CD14-positive monocyte (primary cell): ENCODE measurements at regions not wholly inside any gene's neighbourhood (a gene's known extent, or its start where the extent isn't known, plus 50 kb on each side); places are given as distances from the start of the nearest gene placed in this dataset.

Experiments used
- DNase-seq, 3 donors: peaks; one replicate each; pipeline ENCODE4 v3.0.0-alpha.2; 2011 to 2022
- H2AFZ ChIP-seq: 2 replicates; pipeline ENCODE4 v1.6.0; 2012; ENCODE audit warnings: mild to moderate bottlenecking, low read depth, low read length, inconsistent platforms; ENCODE audit not compliant: insufficient read depth, poor library complexity, severe bottlenecking
- H3K27ac ChIP-seq, 2 donors: 1 replicate in 1 of 2; 2 replicates in 1 of 2; pipeline ENCODE4 v1.5.1; 2012 to 2013; ENCODE audit warnings: low read length in 2 of 2, control low read depth in 1 of 2, inconsistent platforms in 1 of 2, low read depth in 1 of 2, mild to moderate bottlenecking in 1 of 2
- H3K27me3 ChIP-seq, 2 donors: one replicate each; pipeline versions ENCODE4 v1.6.0 to v1.6.1; 2011 to 2013; ENCODE audit warnings: low read length in 2 of 2; ENCODE audit not compliant: control insufficient read depth in 2 of 2, insufficient read depth in 2 of 2
- H3K36me3 ChIP-seq, 2 donors: replicated peaks in 1 of 2; 1 replicate in 1 of 2; 2 replicates in 1 of 2; pipeline versions ENCODE4 v1.5.1 to v1.6.1; 2012 to 2013; ENCODE audit warnings: low read length in 2 of 2, control low read depth in 1 of 2, inconsistent platforms in 1 of 2, mild to moderate bottlenecking in 1 of 2; ENCODE audit not compliant: insufficient read depth in 2 of 2, control insufficient read depth in 1 of 2
- H3K4me1 ChIP-seq, 2 donors: 1 replicate in 1 of 2; 2 replicates in 1 of 2; pipeline versions ENCODE4 v1.5.1 to v1.6.1; 2012 to 2013; ENCODE audit warnings: low read length in 2 of 2, control low read depth in 1 of 2, inconsistent platforms in 1 of 2, mild to moderate bottlenecking in 1 of 2, moderate library complexity in 1 of 2; ENCODE audit not compliant: insufficient read depth in 2 of 2, control insufficient read depth in 1 of 2
- H3K4me2 ChIP-seq: replicated peaks from 2 replicates; pipeline ENCODE3; 2012; ENCODE audit warnings: low read length, moderate library complexity, mild to moderate bottlenecking; ENCODE audit not compliant: poor library complexity, severe bottlenecking; ENCODE audit errors: extremely low read depth
- H3K4me3 ChIP-seq, 3 experiments: fragments of 200-600 bp in 1 of 3; sonication (generic) in 1 of 3; replicated peaks in 1 of 3; 1 replicate in 2 of 3; 2 replicates in 1 of 3; pipeline ENCODE4 v1.5.1; 2011 to 2013; ENCODE audit warnings: low read length in 3 of 3, mild to moderate bottlenecking in 3 of 3, control low read depth in 2 of 3, low read depth in 2 of 3, inconsistent platforms in 1 of 3, moderate library complexity in 1 of 3
- H3K79me2 ChIP-seq: 2 replicates; pipeline ENCODE4 v1.6.0; 2012; ENCODE audit warnings: mild to moderate bottlenecking, control low read depth, inconsistent platforms, low read length, moderate library complexity; ENCODE audit not compliant: insufficient read depth
- H3K9ac ChIP-seq: 2 replicates; pipeline ENCODE4 v1.6.0; 2017; ENCODE audit warnings: low read length, mild to moderate bottlenecking; ENCODE audit not compliant: insufficient read depth, poor library complexity, severe bottlenecking
- H3K9me3 ChIP-seq, 2 donors: replicated peaks in 1 of 2; 1 replicate in 1 of 2; 2 replicates in 1 of 2; pipeline versions ENCODE4 v1.5.1 to v1.6.1; 2012 to 2013; ENCODE audit warnings: low read length in 2 of 2, control low read depth in 1 of 2; ENCODE audit not compliant: control insufficient read depth in 1 of 2, insufficient read depth in 1 of 2
- H4K20me1 ChIP-seq: 2 replicates; pipeline ENCODE4 v1.6.0; 2012; ENCODE audit warnings: mild to moderate bottlenecking, low read length, control low read depth, moderate library complexity; ENCODE audit not compliant: insufficient read depth
- H3K27ac Mint-ChIP-seq, 7 donors: one replicate each; pipeline ENCODE4 v1.8.0; 2020; ENCODE audit warnings: mild to moderate bottlenecking in 7 of 7, mixed read lengths in 7 of 7, moderate library complexity in 6 of 7, inconsistent platforms in 2 of 7
- H3K27me3 Mint-ChIP-seq, 3 donors: one replicate each; pipeline ENCODE4 v1.8.0; 2021 to 2022; ENCODE audit warnings: low read depth in 3 of 3, mild to moderate bottlenecking in 3 of 3, mixed read lengths in 3 of 3, moderate library complexity in 3 of 3, inconsistent platforms in 1 of 3
- H3K36me3 Mint-ChIP-seq, 2 donors: one replicate each; pipeline ENCODE4 v1.8.0; 2020; ENCODE audit warnings: mixed read lengths in 2 of 2, inconsistent platforms in 1 of 2, mild to moderate bottlenecking in 1 of 2
- H3K4me1 Mint-ChIP-seq: one replicate; pipeline ENCODE4 v1.8.0; 2020; ENCODE audit warnings: mild to moderate bottlenecking, mixed read lengths
- H3K4me3 Mint-ChIP-seq, 2 donors: one replicate each; pipeline ENCODE4 v1.8.0; 2020; ENCODE audit warnings: mild to moderate bottlenecking in 2 of 2, mixed read lengths in 2 of 2, moderate library complexity in 1 of 2
- H3K9me3 Mint-ChIP-seq, 7 donors: one replicate each; pipeline ENCODE4 v1.8.0; 2020 to 2022; ENCODE audit warnings: mixed read lengths in 7 of 7, mild to moderate bottlenecking in 6 of 7, moderate library complexity in 6 of 7, inconsistent platforms in 2 of 7
- WGBS: methylation state at CpG from one replicate; pipeline ENCODE4 v1.1.5; 2013; ENCODE audit warnings: missing lambda C conversion rate; ENCODE audit not compliant: insufficient coverage; 5-methylcytosine and 5-hydroxymethylcytosine counted together
- intact Hi-C, 2 donors: fragments of 100-400 bp; cut with micrococcal nuclease; formaldehyde crosslinking; loops; one replicate each; pipeline versions ENCODE4 v1.15.0 to v1.15.1; 2023
- TF ChIP-seq, protein P1 (sequence below): fragments of 200-600 bp; IDR thresholded peaks from one replicate; pipeline ENCODE4 v1.8.0; 2022; ENCODE audit warnings: antibody characterized with exemption, mild to moderate bottlenecking

DNA sequence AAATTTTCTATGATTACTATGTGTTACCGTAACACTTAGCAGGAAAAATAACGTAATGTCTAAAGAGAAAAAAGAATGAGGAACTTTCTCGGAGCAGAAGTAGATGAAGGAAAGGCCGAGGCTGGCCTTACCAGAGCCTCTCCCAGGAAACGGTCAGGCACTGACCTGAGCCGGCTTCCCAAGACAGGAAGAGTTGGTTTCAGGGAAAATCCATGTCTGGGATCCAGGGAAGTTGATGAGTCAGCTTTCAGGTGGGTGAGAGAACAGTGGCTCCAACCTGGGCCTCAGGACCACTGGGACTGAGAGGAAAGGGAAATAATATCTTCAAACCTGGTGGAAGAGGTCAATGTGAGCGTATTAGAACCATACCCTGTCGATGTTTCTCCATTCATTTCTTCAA, 93.3 kb upstream of the UBL3 start:
- no peaks in the 10 kb centered on the region for H3K27me3 ChIP-seq
- intact Hi-C loops: no loop called here
- H3K4me2 ChIP-seq: no peak overlapping the region
- H3K9me3 Mint-ChIP-seq: no peaks in the 10 kb centered on the region
- no peaks in the 10 kb centered on the region for H3K36me3 Mint-ChIP-seq
- no peaks in the 10 kb centered on the region for H3K36me3 ChIP-seq
- H3K27me3 Mint-ChIP-seq: peaks cover 0 to 3% (median 0%) of the 10 kb centered on the region in 3 donors
- H3K4me3 ChIP-seq: no peak overlapping the region
- WGBS: 0% methylated on average over 4 of the region's 8 CpGs
- H3K79me2 ChIP-seq: no peaks in the 10 kb centered on the region
- TF ChIP-seq, protein P1, sequence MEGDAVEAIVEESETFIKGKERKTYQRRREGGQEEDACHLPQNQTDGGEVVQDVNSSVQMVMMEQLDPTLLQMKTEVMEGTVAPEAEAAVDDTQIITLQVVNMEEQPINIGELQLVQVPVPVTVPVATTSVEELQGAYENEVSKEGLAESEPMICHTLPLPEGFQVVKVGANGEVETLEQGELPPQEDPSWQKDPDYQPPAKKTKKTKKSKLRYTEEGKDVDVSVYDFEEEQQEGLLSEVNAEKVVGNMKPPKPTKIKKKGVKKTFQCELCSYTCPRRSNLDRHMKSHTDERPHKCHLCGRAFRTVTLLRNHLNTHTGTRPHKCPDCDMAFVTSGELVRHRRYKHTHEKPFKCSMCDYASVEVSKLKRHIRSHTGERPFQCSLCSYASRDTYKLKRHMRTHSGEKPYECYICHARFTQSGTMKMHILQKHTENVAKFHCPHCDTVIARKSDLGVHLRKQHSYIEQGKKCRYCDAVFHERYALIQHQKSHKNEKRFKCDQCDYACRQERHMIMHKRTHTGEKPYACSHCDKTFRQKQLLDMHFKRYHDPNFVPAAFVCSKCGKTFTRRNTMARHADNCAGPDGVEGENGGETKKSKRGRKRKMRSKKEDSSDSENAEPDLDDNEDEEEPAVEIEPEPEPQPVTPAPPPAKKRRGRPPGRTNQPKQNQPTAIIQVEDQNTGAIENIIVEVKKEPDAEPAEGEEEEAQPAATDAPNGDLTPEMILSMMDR: no peak
- DNase-seq: no peak
- no peak overlapping the region for H3K27ac Mint-ChIP-seq
- H3K4me1 Mint-ChIP-seq: peaks cover 7% of the 10 kb centered on the region
- peaks cover 0 to 7% of the 10 kb centered on the region in 2 donors for H3K4me1 ChIP-seq
- H3K9me3 ChIP-seq: no peaks in the 10 kb centered on the region
- no peak overlapping the region for H3K27ac ChIP-seq
- H2AFZ ChIP-seq: no peak overlapping the region
- H3K9ac ChIP-seq: no peak overlapping the region
- no peak overlapping the region for H3K4me3 Mint-ChIP-seq
- no peaks in the 10 kb centered on the region for H4K20me1 ChIP-seq

DNA sequence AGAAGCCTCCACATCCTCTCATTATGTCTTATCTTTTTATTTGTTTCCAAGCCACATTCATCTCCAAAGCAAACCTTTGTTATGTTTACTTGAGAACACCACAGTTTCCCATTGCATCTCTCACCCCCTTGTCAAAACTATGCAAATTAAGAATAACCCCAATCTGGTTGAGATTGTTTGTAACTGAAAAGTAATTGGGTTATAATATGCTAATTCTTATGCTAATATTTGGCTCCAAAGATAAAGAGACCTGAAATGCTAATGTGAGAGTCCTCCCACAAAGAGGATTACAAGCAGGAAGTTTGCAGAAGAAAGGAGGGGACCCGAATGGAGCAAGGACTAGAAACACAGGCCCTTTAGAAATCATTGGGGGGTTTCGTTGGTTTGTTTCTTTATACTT, 92.9 kb upstream of the UBL3 start:
- Histone ChIP-seq H4K20me1 (no peaks in the 10 kb centered on the region), H3K27me3 (no peaks in the 10 kb centered on the region), H3K9ac (no peak overlapping the region), H2AFZ (no peak overlapping the region), H3K4me1 (peaks cover 0 to 7% of the 10 kb centered on the region in 2 donors), H3K79me2 (no peaks in the 10 kb centered on the region), H3K4me3 (no peak overlapping the region), H3K4me2 (no peak overlapping the region), H3K9me3 (no peaks in the 10 kb centered on the region), H3K36me3 (no peaks in the 10 kb centered on the region), H3K27ac (no peak overlapping the region)
- DNase-seq: no peak
- WGBS: no CpG with 5 or more reads among the region's 2 CpGs
- no peaks in the 10 kb centered on the region for H3K9me3 Mint-ChIP-seq
- TF ChIP-seq, protein P1: no peak
- H3K4me3 Mint-ChIP-seq: no peak overlapping the region
- no peak overlapping the region for H3K27ac Mint-ChIP-seq
- H3K27me3 Mint-ChIP-seq: peaks cover 0 to 3% (median 0%) of the 10 kb centered on the region in 3 donors
- H3K4me1 Mint-ChIP-seq: peaks cover 7% of the 10 kb centered on the region
- no peaks in the 10 kb centered on the region for H3K36me3 Mint-ChIP-seq
- intact Hi-C loops: no loop called here
